ENCODE measurements at regions not wholly inside any gene's neighbourhood (a gene's known extent, or its start where the extent isn't known, plus 50 kb on each side); places are given as distances from the start of the nearest gene placed in this dataset.

GRCh38 chr12:125262851-125263250 lies 197.6 kb downstream of the AACS start:
- no peak overlapping the region for H3K4me3 ChIP-seq

GRCh38 chr12:125263385-125263784 lies 198.2 kb downstream of the AACS start:
- H3K4me3 ChIP-seq = no peak overlapping the region
- no peak overlapping the region for H3K27ac ChIP-seq

More at GRCh38 chr12:125262851-125263250, 197.6 kb downstream of the AACS start:
- no peak overlapping the region for H3K27ac ChIP-seq

DNA sequence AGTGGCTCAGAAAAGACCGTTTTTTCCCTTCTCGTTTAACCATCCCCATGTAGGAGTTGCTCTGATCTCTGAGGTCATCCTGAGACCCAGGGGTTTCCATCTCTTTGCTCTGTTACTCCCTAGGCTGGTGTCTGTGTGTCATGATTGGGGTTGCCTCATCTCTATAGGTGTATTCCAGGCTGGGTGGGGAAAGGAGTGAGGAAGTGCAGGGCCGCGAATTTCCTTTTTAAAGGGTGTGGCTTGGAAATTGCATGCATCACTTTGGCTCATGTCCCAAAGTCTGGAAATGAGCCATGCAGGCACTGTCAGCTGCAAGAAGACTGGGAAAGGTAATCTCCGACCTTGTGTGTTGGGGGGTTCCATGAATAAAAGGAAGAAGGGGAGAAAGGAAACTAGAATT lies 201.9 kb downstream of the AACS start:
- Histone ChIP-seq H3K27ac (no peak overlapping the region), H3K4me3 (no peak overlapping the region)

- Histone ChIP-seq H3K27ac (no peak overlapping the region), H3K4me3 (no peak overlapping the region)
Measured at GRCh38 chr12:125269276-125269675, 204.0 kb downstream of the AACS start.

DNA sequence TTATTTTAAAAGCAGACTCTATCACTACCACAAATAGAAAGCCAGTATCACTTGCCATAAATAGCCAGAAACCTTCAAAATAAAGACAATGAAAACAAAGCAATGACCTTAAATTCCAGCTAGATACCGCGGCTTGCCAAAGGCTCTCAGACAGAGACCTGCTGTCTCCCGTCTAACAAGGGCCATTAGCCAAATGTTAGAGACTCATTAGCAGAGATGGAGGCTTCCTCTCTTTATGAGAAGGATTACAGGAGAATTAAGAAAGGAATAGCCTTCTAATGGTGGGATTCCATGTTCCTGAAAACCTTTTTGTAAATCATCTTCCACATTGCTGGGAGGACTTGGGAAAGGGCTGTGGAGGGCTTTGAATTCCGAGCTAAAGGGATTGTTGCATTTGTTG lies 206.7 kb downstream of the AACS start:
- H3K4me3 ChIP-seq = no peak overlapping the region
- no peak overlapping the region for H3K27ac ChIP-seq

- no peak overlapping the region for H3K4me3 ChIP-seq
- no peak overlapping the region for H3K27ac ChIP-seq
Measured at GRCh38 chr12:125272383-125272933, 207.2 kb downstream of the AACS start.

DNA sequence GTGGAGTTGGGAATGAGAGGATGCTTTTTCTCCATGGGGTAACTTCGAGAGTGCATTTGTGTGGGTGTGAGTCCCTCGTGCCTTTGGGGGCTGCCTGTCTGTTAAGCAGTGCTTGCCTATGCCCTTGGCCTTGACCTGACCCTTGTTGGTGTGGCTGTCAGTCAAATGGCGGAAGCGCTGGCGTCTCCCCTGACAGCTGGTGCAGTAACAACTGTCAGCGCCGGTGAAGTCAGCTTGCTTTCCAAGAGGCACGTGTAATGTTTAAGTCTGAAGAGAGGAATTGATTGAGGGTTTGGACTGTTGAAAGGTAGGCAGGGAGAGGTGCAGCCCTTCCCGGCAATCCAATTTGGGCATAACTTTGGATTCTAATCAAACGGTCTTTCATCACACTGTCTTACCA lies 211.3 kb downstream of the AACS start:
- Histone ChIP-seq H3K27ac (no peak overlapping the region), H3K4me3 (no peak overlapping the region)

DNA sequence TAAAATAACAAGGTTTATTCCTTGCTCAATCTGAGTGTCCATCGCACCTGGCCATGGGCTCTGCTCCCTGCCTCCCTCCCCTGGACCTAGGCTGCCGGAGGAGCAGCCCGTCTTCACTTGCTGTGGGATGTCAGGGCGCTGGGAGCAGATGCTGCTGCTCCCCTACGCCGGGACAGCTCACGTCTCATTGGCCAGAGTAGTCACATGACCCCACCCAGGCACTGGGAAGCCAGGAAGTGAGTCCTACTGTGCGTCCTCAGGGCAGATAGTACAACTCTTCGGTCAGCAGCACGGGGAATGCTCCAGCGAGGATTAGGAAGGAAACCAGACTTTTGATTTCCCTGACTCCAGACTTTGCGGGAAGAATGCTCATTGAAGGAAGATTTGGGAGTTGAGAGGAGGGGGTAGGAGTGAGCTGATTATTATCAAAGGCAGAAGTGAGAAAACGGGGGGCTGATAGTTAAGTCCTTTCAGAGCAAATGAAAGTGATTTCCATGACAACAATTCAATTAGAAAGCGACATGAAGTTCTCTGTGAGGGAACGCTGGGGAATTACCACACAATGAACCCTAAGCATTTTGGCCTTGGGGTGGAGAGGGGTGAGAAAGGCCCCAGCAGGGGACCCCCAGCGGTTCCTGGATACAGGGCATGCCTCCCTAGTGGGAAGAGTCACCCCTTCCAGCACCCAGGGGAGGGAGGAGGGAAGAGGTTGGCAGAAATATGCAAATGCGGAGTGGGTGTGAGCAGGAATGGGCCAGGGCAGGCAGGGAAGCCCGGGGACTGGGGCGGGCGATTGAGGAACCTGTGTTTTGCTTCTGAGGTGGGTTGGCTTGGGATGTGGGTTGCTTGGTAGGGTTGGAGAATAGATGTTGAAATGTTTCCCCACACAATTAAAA lies 215.5 kb downstream of the AACS start:
- H3K27ac ChIP-seq = no peak overlapping the region
- no peak overlapping the region for H3K4me3 ChIP-seq

DNA sequence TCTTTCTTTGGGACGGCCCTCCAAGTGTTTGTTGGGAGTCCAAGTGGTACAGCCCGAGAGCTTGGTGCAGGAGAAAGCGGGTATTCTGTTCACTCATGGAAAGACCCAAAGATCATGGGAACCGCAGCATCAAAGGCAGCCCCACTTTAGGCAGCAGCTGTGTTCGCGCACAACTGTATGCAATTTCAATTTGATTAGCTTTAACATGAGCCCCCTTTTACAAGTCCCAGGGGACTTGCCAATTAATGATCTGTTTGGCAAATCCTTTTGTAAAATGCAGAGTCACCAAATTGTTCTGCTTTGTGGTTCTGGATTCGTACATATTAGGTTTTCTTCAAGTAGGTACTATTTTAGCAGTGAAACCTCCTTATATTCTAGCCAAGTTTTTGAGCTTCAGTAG lies 217.7 kb downstream of the AACS start:
- no peak overlapping the region for H3K4me3 ChIP-seq
- no peak overlapping the region for H3K27ac ChIP-seq

GRCh38 chr12:125283521-125283920 lies 218.3 kb downstream of the AACS start:
- Histone ChIP-seq H3K27ac (no peak overlapping the region), H3K4me3 (no peak overlapping the region)

DNA sequence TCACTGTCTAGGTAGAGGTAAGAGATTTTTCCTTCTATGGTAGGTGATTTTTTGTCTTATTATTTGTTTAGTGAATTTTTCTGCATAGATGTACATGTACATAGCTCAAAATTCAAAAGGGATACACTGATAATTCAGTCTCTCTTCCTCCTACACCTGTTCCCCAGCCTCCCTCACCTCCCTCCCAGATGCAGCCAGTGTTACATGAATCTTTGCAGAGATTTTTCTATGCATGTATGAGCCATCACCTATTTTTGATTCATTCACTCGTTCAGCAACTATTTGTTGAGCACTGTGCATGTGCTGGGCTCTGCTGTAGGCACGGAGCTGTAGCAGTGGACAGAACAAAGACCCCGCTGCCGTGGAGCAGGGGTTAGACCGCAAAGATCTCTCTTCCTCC lies 218.9 kb downstream of the AACS start:
- Histone ChIP-seq H3K27ac (no peak overlapping the region), H3K4me3 (no peak overlapping the region)

DNA sequence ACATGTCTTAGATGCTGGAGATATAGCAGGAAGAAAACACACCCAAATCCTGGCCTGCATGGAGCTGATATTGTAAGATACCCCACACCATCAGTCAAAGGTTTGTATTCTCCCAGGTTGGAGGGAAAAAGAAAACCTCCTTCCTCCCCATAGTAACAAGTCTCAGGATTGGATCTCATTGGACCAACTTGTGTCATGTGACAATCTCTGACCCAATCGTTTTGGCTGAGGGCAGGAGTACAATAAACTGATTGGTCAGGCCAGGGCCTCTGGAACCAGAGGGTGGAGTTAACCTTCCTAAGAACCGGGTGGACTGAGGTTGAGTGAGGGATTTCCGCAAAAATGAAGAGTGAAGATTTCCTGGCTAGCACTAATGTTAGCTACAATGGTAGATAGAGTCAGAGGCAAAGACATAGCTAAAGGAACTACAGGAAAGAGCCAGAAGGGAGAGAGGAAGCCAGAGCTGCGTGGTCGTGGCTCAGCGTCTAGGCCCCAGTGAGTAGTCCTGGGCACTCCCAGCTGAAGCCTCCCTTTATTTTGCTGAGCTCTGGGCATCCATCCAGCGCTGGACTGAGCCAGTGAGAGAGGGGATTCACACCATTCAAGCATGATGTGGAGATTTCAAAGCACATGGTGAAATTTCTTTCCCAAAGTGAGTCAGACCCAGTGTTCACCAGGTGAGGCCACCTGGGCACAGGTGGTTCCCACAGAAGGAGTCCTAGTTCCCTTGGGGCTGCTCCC lies 219.9 kb downstream of the AACS start:
- Histone ChIP-seq H3K27ac (no peak overlapping the region), H3K4me3 (no peak overlapping the region)

DNA sequence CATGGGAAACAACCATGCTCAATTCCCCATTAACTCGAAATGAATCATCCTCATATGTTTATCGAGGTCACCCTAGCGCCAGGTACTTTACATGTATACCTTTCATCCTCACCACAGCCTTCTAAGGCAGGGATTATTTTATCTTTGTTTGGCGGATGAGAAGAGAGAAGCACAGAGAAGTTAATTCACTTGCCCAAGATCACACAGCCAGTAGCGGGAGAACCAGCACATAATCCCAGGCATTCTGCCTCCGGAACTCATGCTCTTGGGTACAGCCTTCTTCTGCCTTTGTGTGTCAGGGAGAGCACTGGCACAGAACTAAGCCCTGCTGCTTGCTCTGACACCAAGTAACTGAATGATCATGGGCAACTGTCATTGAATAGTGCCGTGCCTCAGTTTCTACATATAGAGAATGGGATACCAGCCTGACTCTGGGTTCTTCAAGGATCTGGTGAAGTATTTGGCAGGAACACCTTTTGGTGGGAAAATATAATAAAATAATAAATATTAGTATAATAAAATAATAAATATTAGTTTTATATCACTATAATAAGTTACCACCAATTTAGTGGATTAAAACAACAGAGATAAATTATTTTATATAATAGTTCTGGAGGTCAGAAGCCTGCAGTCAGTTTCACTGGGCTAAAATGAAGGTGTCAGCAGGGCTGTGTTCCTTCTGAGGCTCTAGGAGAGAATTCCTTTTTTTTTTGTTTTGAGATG lies 220.9 kb downstream of the AACS start:
- Histone ChIP-seq H3K27ac (no peak overlapping the region), H3K4me3 (no peak overlapping the region)

GRCh38 chr12:125287155-125287847 lies 222.1 kb downstream of the AACS start:
- Histone ChIP-seq H3K27ac (no peak overlapping the region), H3K4me3 (no peak overlapping the region)

DNA sequence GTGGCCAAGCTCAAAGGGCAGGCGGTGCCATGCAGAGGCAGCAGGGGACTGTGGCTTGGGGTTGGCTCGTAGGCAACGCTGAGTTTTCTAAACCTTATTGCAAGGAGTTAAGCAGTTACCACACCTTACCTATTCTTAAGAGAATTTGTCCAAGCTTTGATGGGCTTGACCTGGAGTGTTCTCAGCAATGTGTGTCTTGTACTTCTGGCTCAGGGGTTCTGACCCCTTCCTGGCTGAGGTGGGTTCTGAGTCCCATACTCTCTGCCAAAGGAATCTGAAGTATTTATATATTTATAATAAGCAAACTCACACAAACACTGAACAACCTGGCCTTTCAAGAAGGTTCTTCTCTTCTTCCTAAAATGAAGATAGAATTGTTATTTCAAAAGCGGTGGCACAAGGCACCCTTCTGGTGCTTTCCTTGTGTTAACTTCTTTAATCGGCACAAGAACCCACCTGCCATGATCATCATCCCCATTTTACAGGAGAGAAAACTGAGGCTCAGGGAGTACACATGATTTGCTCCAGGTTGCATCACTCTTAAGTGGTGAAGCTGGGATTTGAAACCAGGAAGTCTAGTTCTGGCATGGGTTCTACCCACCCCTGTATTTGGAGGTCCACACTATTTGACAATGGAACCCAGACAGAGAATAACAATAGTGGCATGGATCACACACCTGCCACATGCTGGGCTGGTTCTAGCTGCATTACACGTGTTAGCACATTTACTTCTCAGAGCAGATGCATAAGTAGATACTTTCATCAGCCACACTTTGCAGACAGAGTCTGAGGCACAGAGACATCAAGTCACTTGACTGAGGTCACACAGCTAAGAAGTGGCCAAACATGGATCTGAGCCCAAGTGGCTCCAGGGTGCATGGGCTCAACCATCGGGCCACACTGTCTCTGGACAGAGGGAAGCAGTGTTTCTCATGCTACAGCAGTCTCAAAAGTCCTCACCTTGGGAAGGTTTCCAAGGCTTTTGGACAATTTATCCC lies 224.0 kb downstream of the AACS start:
- Histone ChIP-seq H3K4me3 (no peak overlapping the region), H3K27ac (no peak overlapping the region)

- H3K4me3 ChIP-seq = no peak overlapping the region
- no peak overlapping the region for H3K27ac ChIP-seq
Measured at GRCh38 chr12:125289970-125290369, 224.7 kb downstream of the AACS start.

DNA sequence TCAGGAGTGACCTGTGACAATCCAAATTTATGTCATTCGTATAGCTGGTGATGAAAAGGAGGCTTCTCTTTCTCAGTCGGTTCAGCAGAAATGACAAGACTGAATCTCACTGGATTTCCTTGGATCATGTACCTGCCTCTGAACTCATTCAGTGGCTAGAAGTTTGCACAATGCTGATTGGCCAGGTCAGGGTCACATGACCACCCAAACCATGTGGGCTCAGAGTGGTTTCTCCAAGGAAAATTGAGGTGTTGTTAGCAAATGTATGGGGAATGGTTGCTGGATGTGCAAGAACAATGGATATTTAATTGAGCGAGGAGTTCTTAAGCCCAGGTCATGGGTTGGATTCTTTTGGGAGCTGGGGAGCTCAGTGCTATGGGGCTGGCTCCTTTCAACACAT lies 227.5 kb downstream of the AACS start:
- no peak overlapping the region for H3K27ac ChIP-seq
- no peak overlapping the region for H3K4me3 ChIP-seq

GRCh38 chr12:125295550-125295949 lies 230.3 kb downstream of the AACS start:
- Histone ChIP-seq H3K27ac (no peak overlapping the region), H3K4me3 (no peak overlapping the region)

All from skin epidermis (tissue), 12 donors.